ENCODE measurements at regions not wholly inside any gene's neighbourhood (a gene's known extent, or its start where the extent isn't known, plus 50 kb on each side); places are given as distances from the start of the nearest gene placed in this dataset.
A peak's percentile ranks its signal among the peaks of the same experiment; 100 is the strongest.

GRCh38 chr5:160970605-160971191 lies 118.7 kb upstream of the ATP10B start:
- Histone ChIP-seq H3K9me3 (ENCODE audit: insufficient read depth, low read length, severe bottlenecking) (no peaks in the 10 kb centered on the region), H3K4me1 (ENCODE audit: insufficient read depth, low read length) (no peaks in the 10 kb centered on the region), H3K27me3 (ENCODE audit: insufficient read depth, low read length, poor library complexity) (no peaks in the 10 kb centered on the region), H3K27ac (ENCODE audit: low read length) (no peak overlapping the region), H3K9ac (ENCODE audit: low read depth, low read length) (no peak overlapping the region), H4K20me1 (ENCODE audit: insufficient read depth, low read length) (no peaks in the 10 kb centered on the region), H3K79me2 (ENCODE audit: insufficient read depth, low read length) (no peaks in the 10 kb centered on the region), H3K36me3 (ENCODE audit: insufficient read depth, low read length) (no peaks in the 10 kb centered on the region), H2AFZ (ENCODE audit: low read depth, low read length) (no peak overlapping the region), H3K4me3 (ENCODE audit: low read depth in 1 of 2, low read length in 2 of 2) (no peak overlapping the region), H3K4me2 (ENCODE audit: insufficient read depth, low read length) (no peak overlapping the region)
- ATAC-seq (ENCODE audit: insufficient read depth, low read depth), result no peak
- TF ChIP-seq CTCF (IDR thresholded peaks at IDR 0.05; ENCODE audit: borderline replicate concordance, extremely low read depth, low read length, poor library complexity, severe bottlenecking) (peak; percentile 38), EZH2 (IDR thresholded peaks at IDR 0.05; ENCODE audit: borderline replicate concordance, low read depth, low read length, severe bottlenecking) (no peak)
- DNase-seq, result no peak

GRCh38 chr5:160969645-160970044 lies 117.6 kb upstream of the ATP10B start:
- DNase-seq, result no peak
- H3K27me3 ChIP-seq (ENCODE audit: insufficient read depth, low read length, poor library complexity), result no peaks in the 10 kb centered on the region
- no peaks in the 10 kb centered on the region for H3K36me3 ChIP-seq (ENCODE audit: insufficient read depth, low read length)
- no peak overlapping the region for H3K9ac ChIP-seq (ENCODE audit: low read depth, low read length)
- H3K4me1 ChIP-seq (ENCODE audit: insufficient read depth, low read length), result no peaks in the 10 kb centered on the region
- no peak for ATAC-seq (ENCODE audit: insufficient read depth, low read depth)
- no peak overlapping the region for H3K4me3 ChIP-seq (ENCODE audit: low read depth in 1 of 2, low read length in 2 of 2)
- H4K20me1 ChIP-seq (ENCODE audit: insufficient read depth, low read length), result no peaks in the 10 kb centered on the region
- H2AFZ ChIP-seq (ENCODE audit: low read depth, low read length), result no peak overlapping the region
- H3K4me2 ChIP-seq (ENCODE audit: insufficient read depth, low read length), result no peak overlapping the region
- H3K9me3 ChIP-seq (ENCODE audit: insufficient read depth, low read length, severe bottlenecking), result no peaks in the 10 kb centered on the region
- no peaks in the 10 kb centered on the region for H3K79me2 ChIP-seq (ENCODE audit: insufficient read depth, low read length)
- no peak for TF ChIP-seq EZH2 (IDR thresholded peaks at IDR 0.05; ENCODE audit: borderline replicate concordance, low read depth, low read length, severe bottlenecking)
- TF ChIP-seq CTCF (IDR thresholded peaks at IDR 0.05; ENCODE audit: borderline replicate concordance, extremely low read depth, low read length, poor library complexity, severe bottlenecking), result no peak
- H3K27ac ChIP-seq (ENCODE audit: low read length), result no peak overlapping the region

- ATAC-seq (ENCODE audit: insufficient read depth, low read depth) (no peak), DNase-seq (no peak)
- H3K9ac ChIP-seq (ENCODE audit: low read depth, low read length), result no peak overlapping the region
- H3K4me1 ChIP-seq (ENCODE audit: insufficient read depth, low read length), result no peaks in the 10 kb centered on the region
- H3K27ac ChIP-seq (ENCODE audit: low read length), result no peak overlapping the region
- H3K4me3 ChIP-seq (ENCODE audit: low read depth in 1 of 2, low read length in 2 of 2), result no peak overlapping the region
- TF ChIP-seq CTCF (IDR thresholded peaks at IDR 0.05; ENCODE audit: borderline replicate concordance, extremely low read depth, low read length, poor library complexity, severe bottlenecking) (no peak), EZH2 (IDR thresholded peaks at IDR 0.05; ENCODE audit: borderline replicate concordance, low read depth, low read length, severe bottlenecking) (no peak)
- no peaks in the 10 kb centered on the region for H3K36me3 ChIP-seq (ENCODE audit: insufficient read depth, low read length)
- H2AFZ ChIP-seq (ENCODE audit: low read depth, low read length), result no peak overlapping the region
- no peaks in the 10 kb centered on the region for H3K79me2 ChIP-seq (ENCODE audit: insufficient read depth, low read length)
- no peak overlapping the region for H3K4me2 ChIP-seq (ENCODE audit: insufficient read depth, low read length)
- no peaks in the 10 kb centered on the region for H3K9me3 ChIP-seq (ENCODE audit: insufficient read depth, low read length, severe bottlenecking)
- H3K27me3 ChIP-seq (ENCODE audit: insufficient read depth, low read length, poor library complexity), result no peaks in the 10 kb centered on the region
- no peaks in the 10 kb centered on the region for H4K20me1 ChIP-seq (ENCODE audit: insufficient read depth, low read length)
These were observed 116.5 kb upstream of the ATP10B start for GRCh38 chr5:160968480-160968879.

GRCh38 chr5:160966921-160967320 lies 114.9 kb upstream of the ATP10B start:
- no peaks in the 10 kb centered on the region for H3K27me3 ChIP-seq (ENCODE audit: insufficient read depth, low read length, poor library complexity)
- no peaks in the 10 kb centered on the region for H3K79me2 ChIP-seq (ENCODE audit: insufficient read depth, low read length)
- H3K9ac ChIP-seq (ENCODE audit: low read depth, low read length), result no peak overlapping the region
- no peak for TF ChIP-seq CTCF (IDR thresholded peaks at IDR 0.05; ENCODE audit: borderline replicate concordance, extremely low read depth, low read length, poor library complexity, severe bottlenecking)
- TF ChIP-seq EZH2 (IDR thresholded peaks at IDR 0.05; ENCODE audit: borderline replicate concordance, low read depth, low read length, severe bottlenecking), result no peak
- no peak overlapping the region for H2AFZ ChIP-seq (ENCODE audit: low read depth, low read length)
- H3K9me3 ChIP-seq (ENCODE audit: insufficient read depth, low read length, severe bottlenecking), result no peaks in the 10 kb centered on the region
- no peaks in the 10 kb centered on the region for H4K20me1 ChIP-seq (ENCODE audit: insufficient read depth, low read length)
- H3K4me1 ChIP-seq (ENCODE audit: insufficient read depth, low read length), result no peaks in the 10 kb centered on the region
- no peak for ATAC-seq (ENCODE audit: insufficient read depth, low read depth)
- DNase-seq, result no peak
- H3K27ac ChIP-seq (ENCODE audit: low read length), result no peak overlapping the region
- H3K4me2 ChIP-seq (ENCODE audit: insufficient read depth, low read length), result no peak overlapping the region
- H3K36me3 ChIP-seq (ENCODE audit: insufficient read depth, low read length), result no peaks in the 10 kb centered on the region
- no peak overlapping the region for H3K4me3 ChIP-seq (ENCODE audit: low read depth in 1 of 2, low read length in 2 of 2)

Data from DND-41 (cell line).